GM12878 (cell line): ENCODE measurements at regions not wholly inside any gene's neighbourhood (a gene's known extent, or its start where the extent isn't known, plus 50 kb on each side); places are given as distances from the start of the nearest gene placed in this dataset.

Experiments used
- ATAC-seq: fragments of 200-7000 bp; cut with Tn5 transposase; 3 replicates; pipeline ENCODE4 v1.9.1; 2020; ENCODE audit warnings: mild to moderate bottlenecking, moderate library complexity
- BruUV-seq: library from RNA; stranded (reverse); fragments of 400-500 nt; replicated peaks from 2 replicates; lab custom pipeline; 2021; lab: Mats Ljungman, UMichigan
- CTCF ChIA-PET: fragments of 300-600 bp; sonication (Branson Sonifier 250); formaldehyde crosslinking; extraction: SDS; loops from one replicate; lab custom pipeline; 2021; ENCODE audit warnings: inconsistent platforms; lab: Yijun Ruan, JAX
- POLR2A ChIA-PET: fragments of 350-600 bp; formaldehyde crosslinking; extraction: SDS; loops from one replicate; lab custom pipeline; 2021; ENCODE audit warnings: inconsistent platforms; lab: Charles Lee
- RAD21 ChIA-PET: fragments of 300-600 bp; sonication (Branson Sonifier 250); formaldehyde crosslinking; loops from one replicate; lab custom pipeline; 2023; ENCODE audit warnings: antibody characterized with exemption; ENCODE audit not compliant: unreplicated experiment; lab: Charles Lee
- SMC1A ChIA-PET: fragments of 300-600 bp; sonication (Branson Sonifier 250); formaldehyde crosslinking; loops from one replicate; lab custom pipeline; 2023; ENCODE audit not compliant: unreplicated experiment, uncharacterized antibody; lab: Charles Lee
- DNase-seq: peaks from one replicate; pipeline ENCODE4 v3.0.0-alpha.2; 2011; ENCODE audit warnings: low read depth, low spot score
- FAIRE-seq: peaks from 3 replicates; lab custom pipeline; 2011; peaks lifted over from hg19 to GRCh38; lab: Jason Lieb, UNC
- H2AFZ ChIP-seq: 2 replicates; pipeline ENCODE4 v1.6.0; 2011; ENCODE audit warnings: low read depth, low read length, control low read depth; ENCODE audit not compliant: control insufficient read depth
- H3K27ac ChIP-seq: 2 replicates; pipeline ENCODE4 v1.5.1; 2011; ENCODE audit warnings: control low read depth; ENCODE audit not compliant: control insufficient read depth, insufficient read depth
- H3K27me3 ChIP-seq, 2 experiments: replicated peaks in 1 of 2; 2 replicates each; pipeline versions ENCODE4 v1.6.0 to v1.6.1; 2011; ENCODE audit warnings: low read length in 1 of 2; ENCODE audit not compliant: control insufficient read depth in 2 of 2, insufficient read depth in 2 of 2
- H3K36me3 ChIP-seq, 2 experiments: 2 replicates each; pipeline ENCODE4 v1.5.1; 2011; ENCODE audit warnings: low read length in 1 of 2; ENCODE audit not compliant: control insufficient read depth in 2 of 2, insufficient read depth in 2 of 2
- H3K4me1 ChIP-seq: 2 replicates; pipeline ENCODE4 v1.6.1; 2011; ENCODE audit warnings: mild to moderate bottlenecking, low read length, moderate library complexity, mixed read lengths; ENCODE audit not compliant: control insufficient read depth, insufficient read depth
- H3K4me2 ChIP-seq: 2 replicates; pipeline ENCODE4 v1.6.0; 2011; ENCODE audit warnings: control low read depth; ENCODE audit not compliant: control insufficient read depth, insufficient read depth
- H3K4me3 ChIP-seq: fragments of 200-600 bp; sonication (generic); 2 replicates; pipeline ENCODE4 v1.5.1; 2016
- H3K79me2 ChIP-seq: 2 replicates; pipeline ENCODE4 v1.6.0; 2011; ENCODE audit warnings: low read length; ENCODE audit not compliant: control insufficient read depth, insufficient read depth
- H3K9ac ChIP-seq: 2 replicates; pipeline ENCODE4 v1.8.0; 2011; ENCODE audit warnings: low read length, control low read depth, mixed read lengths; ENCODE audit not compliant: control insufficient read depth, insufficient read depth
- H3K9me3 ChIP-seq: replicated peaks from 3 replicates; pipeline ENCODE4 v1.5.1; 2011; ENCODE audit warnings: mild to moderate bottlenecking, low read length; ENCODE audit not compliant: control insufficient read depth, insufficient read depth
- H4K20me1 ChIP-seq: 2 replicates; pipeline ENCODE4 v1.6.0; 2011; ENCODE audit not compliant: control insufficient read depth, insufficient read depth
- CUX1 ChIP-seq: IDR thresholded peaks from 2 replicates; pipeline ENCODE4 v1.6.1; 2012; ENCODE audit warnings: improper control_type of control experiment, low read depth, low read length; ENCODE audit not compliant: insufficient replicate concordance
- ETV6 ChIP-seq, 2 experiments: fragments of 450-650 bp in 1 of 2; IDR thresholded peaks in 1 of 2; conservative IDR thresholded peaks in 1 of 2; 2 replicates each; pipeline ENCODE4 v1.6.1; 2014; ENCODE audit warnings: antibody characterized with exemption in 1 of 2, borderline replicate concordance in 1 of 2, low read depth in 1 of 2, mild to moderate bottlenecking in 1 of 2, moderate library complexity in 1 of 2
- IRF4 ChIP-seq: IDR thresholded peaks from 2 replicates; pipeline ENCODE4 v1.6.1; 2011; ENCODE audit warnings: low read depth, low read length
- MEF2A ChIP-seq: IDR thresholded peaks from 2 replicates; pipeline ENCODE4 v1.6.1; 2011; ENCODE audit warnings: low read depth, mild to moderate bottlenecking, low read length, moderate library complexity; ENCODE audit not compliant: insufficient read depth
- NR2C1 ChIP-seq: fragments of 450-650 bp; IDR thresholded peaks from 2 replicates; pipeline ENCODE4 v1.6.1; 2017; ENCODE audit warnings: antibody characterized with exemption, mild to moderate bottlenecking, moderate library complexity
- RB1 ChIP-seq: fragments of 450-650 bp; formaldehyde crosslinking; IDR thresholded peaks from 2 replicates; pipeline ENCODE4 v1.6.1; 2017; ENCODE audit warnings: mild to moderate bottlenecking, borderline replicate concordance
- RBBP5 ChIP-seq: fragments of 200-600 bp; sonication (generic); conservative IDR thresholded peaks from 2 replicates; pipeline ENCODE4 v1.6.1; 2016
- RCOR1 ChIP-seq: conservative IDR thresholded peaks from 2 replicates; pipeline ENCODE4 v1.6.1; 2012; ENCODE audit warnings: low read depth, low read length, improper control_type of control experiment
- REST ChIP-seq: IDR thresholded peaks from 2 replicates; pipeline ENCODE4 v1.6.1; 2012; ENCODE audit warnings: mild to moderate bottlenecking, low read depth, low read length
- SIN3A ChIP-seq: IDR thresholded peaks from 2 replicates; pipeline ENCODE4 v1.6.1; 2012; ENCODE audit warnings: low read depth, low read length, improper control_type of control experiment
- ZBTB40 ChIP-seq: fragments of 450-650 bp; IDR thresholded peaks from 2 replicates; pipeline ENCODE4 v1.6.1; 2016; ENCODE audit warnings: mild to moderate bottlenecking, moderate library complexity, borderline replicate concordance
- ZSCAN29 ChIP-seq: fragments of 450-650 bp; IDR thresholded peaks from 2 replicates; pipeline ENCODE4 v1.6.1; 2017; ENCODE audit warnings: mild to moderate bottlenecking, moderate library complexity
- WGBS: methylation state at CpG from one replicate; pipeline ENCODE4 v1.1.6; 2016; ENCODE audit warnings: low lambda C conversion rate; ENCODE audit not compliant: insufficient replicate concordance, insufficient coverage; ENCODE audit errors: missing lambda C conversion rate; 5-methylcytosine and 5-hydroxymethylcytosine counted together
- in situ Hi-C: fragments of 300-500 bp; cut with MboI; formaldehyde crosslinking; loops from 9 replicates; pipeline ENCODE4 v1.14.3; 2018; ENCODE audit warnings: mixed read lengths
- intact Hi-C: fragments of 100-400 bp; cut with micrococcal nuclease; formaldehyde crosslinking; loops from one replicate; pipeline ENCODE4 v1.14.2; 2022; ENCODE audit not compliant: unreplicated experiment

GRCh38 chr1:78426408-78426807, 64.4 kb upstream of the PTGFR start:
- no peaks in the 10 kb centered on the region for H3K36me3 ChIP-seq
- ChIA-PET SMC1A (interaction anchor here (1.3 kb wide), 1 partner anchor 93 kb away, joined by 3 read pairs; no protein-coding TSS in a partner anchor), POLR2A (no interaction called here), RAD21 (no interaction called here), CTCF (no interaction called here)
- no peaks in the 10 kb centered on the region for H3K27me3 ChIP-seq
- 38% methylated on average over 4 of the region's 4 CpGs for WGBS
- FAIRE-seq, result no peak
- DNase-seq, result no peak
- BruUV-seq, result no TSS peak
- ATAC-seq, result no peak
- no peak overlapping the region for H3K4me2 ChIP-seq
- in situ Hi-C loops, result no loop called here
- no peaks in the 10 kb centered on the region for H3K4me1 ChIP-seq
- H3K9ac ChIP-seq, result no peak overlapping the region
- H3K4me3 ChIP-seq, result no peak overlapping the region
- no peaks in the 10 kb centered on the region for H3K9me3 ChIP-seq
- no peaks in the 10 kb centered on the region for H4K20me1 ChIP-seq
- intact Hi-C loops, result no loop called here
- H2AFZ ChIP-seq, result no peak overlapping the region
- no peaks in the 10 kb centered on the region for H3K79me2 ChIP-seq
- H3K27ac ChIP-seq, result no peak overlapping the region
- TF ChIP-seq ZBTB40 (no peak), ZSCAN29 (no peak), MEF2A (no peak), IRF4 (no peak), RBBP5 (no peak), ETV6 (conservative IDR thresholded peaks at IDR 0.05 in 1 of 2, IDR thresholded peaks at IDR 0.05 in 1 of 2; ENCODE audit: borderline replicate concordance in 1 of 2, low read depth in 1 of 2) (no peak), NR2C1 (no peak), CUX1 (no peak), RB1 (no peak), REST (no peak), RCOR1 (no peak), SIN3A (no peak)
